IgD-negative memory B cell (primary cell): ENCODE measurements at regions not wholly inside any gene's neighbourhood (a gene's known extent, or its start where the extent isn't known, plus 50 kb on each side); places are given as distances from the start of the nearest gene placed in this dataset.

ENCODE experiments used
- H3K27ac Mint-ChIP-seq, 3 donors: one replicate each; pipeline ENCODE4 v1.8.0; 2020 to 2022; ENCODE audit warnings: mild to moderate bottlenecking in 3 of 3, mixed read lengths in 3 of 3, moderate library complexity in 1 of 3
- H3K27me3 Mint-ChIP-seq: one replicate; pipeline ENCODE4 v1.8.0; 2021; ENCODE audit warnings: mixed read lengths
- H3K36me3 Mint-ChIP-seq: one replicate; pipeline ENCODE4 v1.8.0; 2020; ENCODE audit warnings: mild to moderate bottlenecking, mixed read lengths
- H3K4me1 Mint-ChIP-seq, 3 donors: one replicate each; pipeline ENCODE4 v1.8.0; 2020 to 2022; ENCODE audit warnings: mixed read lengths in 3 of 3, mild to moderate bottlenecking in 1 of 3
- H3K4me3 Mint-ChIP-seq, 4 donors: one replicate each; pipeline ENCODE4 v1.8.0; 2020 to 2022; ENCODE audit warnings: mild to moderate bottlenecking in 4 of 4, mixed read lengths in 4 of 4, moderate library complexity in 3 of 4
- H3K9me3 Mint-ChIP-seq, 3 donors: one replicate each; pipeline ENCODE4 v1.8.0; 2020 to 2021; ENCODE audit warnings: mixed read lengths in 3 of 3, mild to moderate bottlenecking in 1 of 3

GRCh38 chr16:88290850-88291830 lies 91.6 kb upstream of the ZNF469 start:
- H3K27ac Mint-ChIP-seq: no peak overlapping the region

GRCh38 chr16:88292007-88292970 lies 90.5 kb upstream of the ZNF469 start:
- peaks cover 0 to 11% (median 7%) of the 10 kb centered on the region in 3 donors for H3K9me3 Mint-ChIP-seq
- no peak overlapping the region for H3K4me3 Mint-ChIP-seq
- peaks cover 2% of the 10 kb centered on the region for H3K27me3 Mint-ChIP-seq
- H3K27ac Mint-ChIP-seq: peak overlapping the region in 1 of 3 donors; percentile 54
- no peaks in the 10 kb centered on the region for H3K4me1 Mint-ChIP-seq
- no peaks in the 10 kb centered on the region for H3K36me3 Mint-ChIP-seq

More at GRCh38 chr16:88290850-88291830, 91.6 kb upstream of the ZNF469 start:
- peaks cover 2% of the 10 kb centered on the region for H3K27me3 Mint-ChIP-seq
- no peaks in the 10 kb centered on the region for H3K4me1 Mint-ChIP-seq
- no peaks in the 10 kb centered on the region for H3K36me3 Mint-ChIP-seq
- no peak overlapping the region for H3K4me3 Mint-ChIP-seq
- peaks cover 0 to 14% (median 5%) of the 10 kb centered on the region in 3 donors for H3K9me3 Mint-ChIP-seq

DNA sequence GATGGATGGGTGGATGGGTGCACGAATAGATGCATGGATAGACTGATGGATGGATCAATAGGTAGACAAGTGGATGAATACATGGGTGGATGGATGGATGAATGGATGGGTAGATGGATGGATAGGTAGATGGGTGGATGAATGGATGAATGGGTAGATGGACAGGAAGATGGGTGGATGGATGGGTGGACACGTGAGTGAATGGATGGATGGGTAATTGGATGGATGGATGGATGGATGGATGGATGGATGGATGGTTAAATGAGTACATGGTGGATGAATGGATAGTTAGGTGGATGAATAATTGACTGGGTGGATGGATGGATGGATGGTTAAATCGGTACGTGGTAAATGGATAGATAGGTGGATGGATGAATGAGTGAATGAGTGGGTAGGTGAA lies 89.7 kb upstream of the ZNF469 start:
- H3K27ac Mint-ChIP-seq: peak overlapping the region in 1 of 3 donors; percentile 54
- H3K4me1 Mint-ChIP-seq: no peaks in the 10 kb centered on the region
- H3K9me3 Mint-ChIP-seq: peaks cover 0 to 9% (median 7%) of the 10 kb centered on the region in 3 donors
- H3K27me3 Mint-ChIP-seq: peaks cover 4% of the 10 kb centered on the region
- no peak overlapping the region for H3K4me3 Mint-ChIP-seq
- H3K36me3 Mint-ChIP-seq: no peaks in the 10 kb centered on the region

DNA sequence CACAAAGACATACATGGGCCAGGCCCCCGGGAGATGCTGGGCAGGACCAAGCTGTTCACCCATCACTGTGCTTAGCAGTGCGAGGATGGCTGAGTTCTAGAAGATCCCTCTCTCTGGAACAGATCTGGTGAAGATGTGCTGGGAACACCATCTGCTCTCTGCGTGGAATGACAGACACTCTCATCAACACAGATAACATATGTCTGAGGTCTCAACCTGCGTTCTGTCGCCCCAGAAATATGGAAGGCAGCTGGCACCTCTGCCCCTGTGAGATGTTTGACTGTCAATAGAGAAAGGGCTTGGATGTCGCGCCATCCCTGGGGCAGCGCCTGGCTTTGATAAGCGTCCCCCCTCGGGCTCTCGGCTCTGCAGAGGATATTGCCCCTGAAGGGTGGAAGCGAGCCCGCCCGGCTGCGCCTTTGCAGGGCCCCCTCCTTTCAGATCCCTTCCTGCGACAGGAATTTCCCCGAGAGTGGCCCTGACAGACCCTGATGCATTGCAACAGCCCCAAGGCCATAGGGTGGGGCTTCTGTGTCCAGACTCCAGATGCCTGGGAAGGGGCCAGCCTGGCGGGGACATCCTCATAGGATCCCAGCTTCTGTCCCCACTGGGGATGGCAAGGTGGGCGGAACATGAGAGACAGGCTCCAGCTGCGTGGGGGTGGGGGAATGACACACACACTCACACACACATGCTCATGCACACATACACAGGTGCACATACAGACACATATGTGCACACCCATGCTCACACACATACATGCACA lies 86.9 kb upstream of the ZNF469 start:
- Mint-ChIP-seq H3K27ac (no peak overlapping the region), H3K27me3 (peaks cover 2% of the 10 kb centered on the region), H3K4me1 (no peaks in the 10 kb centered on the region), H3K36me3 (no peaks in the 10 kb centered on the region), H3K9me3 (peaks cover 0 to 7% (median 6%) of the 10 kb centered on the region in 3 donors), H3K4me3 (no peak overlapping the region)

DNA sequence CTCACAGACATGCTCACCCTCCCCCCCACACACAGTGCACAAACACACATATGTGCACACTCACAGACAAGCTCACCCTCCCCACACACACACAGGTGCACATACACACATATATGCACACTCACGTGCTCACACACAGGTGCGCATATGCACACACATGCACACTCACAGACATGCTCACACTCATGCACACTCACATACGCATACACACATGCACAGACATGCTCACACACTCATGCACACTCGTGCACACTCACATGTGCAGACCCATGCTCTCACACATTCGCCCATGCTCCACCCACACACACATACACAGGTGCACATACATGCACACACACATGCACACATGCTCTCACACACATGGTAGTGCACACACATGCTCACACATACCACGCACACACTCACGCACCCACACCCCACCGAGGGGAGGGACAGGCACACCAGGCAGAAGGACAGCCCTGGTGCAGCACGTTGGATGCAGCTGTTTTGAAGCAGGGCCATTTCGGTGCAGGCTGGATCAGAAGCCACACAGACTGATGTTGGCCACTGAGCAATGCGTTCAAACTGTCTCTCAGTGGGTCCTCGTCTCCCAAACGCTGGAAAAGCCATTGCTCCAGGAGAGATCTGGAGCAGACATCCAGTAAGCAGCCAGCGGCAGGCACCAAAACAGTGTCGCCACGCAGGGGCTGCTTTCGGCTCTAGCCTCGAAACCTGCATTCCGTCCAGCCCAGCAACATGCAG lies 86.2 kb upstream of the ZNF469 start:
- Mint-ChIP-seq H3K4me1 (no peaks in the 10 kb centered on the region), H3K4me3 (no peak overlapping the region), H3K9me3 (peaks cover 0 to 7% (median 6%) of the 10 kb centered on the region in 3 donors), H3K27me3 (peaks cover 2% of the 10 kb centered on the region), H3K36me3 (no peaks in the 10 kb centered on the region), H3K27ac (no peak overlapping the region)

DNA sequence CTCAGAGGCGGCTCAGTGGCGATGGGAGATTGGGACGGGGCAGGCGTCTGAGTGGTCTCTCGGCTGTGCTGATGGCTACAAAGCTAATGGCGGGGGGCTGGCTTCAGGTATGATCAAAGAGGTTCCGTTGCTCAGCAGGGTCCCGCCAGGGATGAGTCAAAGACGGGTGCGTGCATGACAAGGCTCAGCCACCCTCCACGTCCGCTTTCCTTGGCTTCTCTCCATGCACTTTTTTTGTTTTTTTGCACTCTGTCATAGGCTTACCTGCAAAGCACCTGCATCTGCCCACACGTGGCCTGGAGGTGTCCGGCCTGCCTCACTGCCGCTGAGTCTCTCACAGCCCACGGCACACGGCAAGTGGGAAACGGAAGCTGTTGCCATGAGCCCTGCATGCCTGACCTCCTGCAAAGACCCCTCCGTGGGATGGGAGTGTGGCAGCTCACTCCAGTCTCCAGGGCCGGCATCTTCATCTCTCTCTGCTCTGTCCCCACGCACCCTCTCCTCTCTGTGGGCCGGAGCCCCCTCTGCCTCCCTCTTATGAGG lies 85.5 kb upstream of the ZNF469 start:
- Mint-ChIP-seq H3K27ac (no peak overlapping the region), H3K27me3 (peaks cover 2% of the 10 kb centered on the region), H3K9me3 (peaks cover 0 to 7% (median 6%) of the 10 kb centered on the region in 3 donors), H3K36me3 (no peaks in the 10 kb centered on the region), H3K4me1 (no peaks in the 10 kb centered on the region), H3K4me3 (no peak overlapping the region)

GRCh38 chr16:88298181-88298832 lies 84.5 kb upstream of the ZNF469 start:
- Mint-ChIP-seq H3K27me3 (peaks cover 2% of the 10 kb centered on the region), H3K36me3 (no peaks in the 10 kb centered on the region), H3K4me1 (no peaks in the 10 kb centered on the region), H3K27ac (no peak overlapping the region), H3K4me3 (no peak overlapping the region), H3K9me3 (peaks cover 0 to 5% (median 2%) of the 10 kb centered on the region in 3 donors)

DNA sequence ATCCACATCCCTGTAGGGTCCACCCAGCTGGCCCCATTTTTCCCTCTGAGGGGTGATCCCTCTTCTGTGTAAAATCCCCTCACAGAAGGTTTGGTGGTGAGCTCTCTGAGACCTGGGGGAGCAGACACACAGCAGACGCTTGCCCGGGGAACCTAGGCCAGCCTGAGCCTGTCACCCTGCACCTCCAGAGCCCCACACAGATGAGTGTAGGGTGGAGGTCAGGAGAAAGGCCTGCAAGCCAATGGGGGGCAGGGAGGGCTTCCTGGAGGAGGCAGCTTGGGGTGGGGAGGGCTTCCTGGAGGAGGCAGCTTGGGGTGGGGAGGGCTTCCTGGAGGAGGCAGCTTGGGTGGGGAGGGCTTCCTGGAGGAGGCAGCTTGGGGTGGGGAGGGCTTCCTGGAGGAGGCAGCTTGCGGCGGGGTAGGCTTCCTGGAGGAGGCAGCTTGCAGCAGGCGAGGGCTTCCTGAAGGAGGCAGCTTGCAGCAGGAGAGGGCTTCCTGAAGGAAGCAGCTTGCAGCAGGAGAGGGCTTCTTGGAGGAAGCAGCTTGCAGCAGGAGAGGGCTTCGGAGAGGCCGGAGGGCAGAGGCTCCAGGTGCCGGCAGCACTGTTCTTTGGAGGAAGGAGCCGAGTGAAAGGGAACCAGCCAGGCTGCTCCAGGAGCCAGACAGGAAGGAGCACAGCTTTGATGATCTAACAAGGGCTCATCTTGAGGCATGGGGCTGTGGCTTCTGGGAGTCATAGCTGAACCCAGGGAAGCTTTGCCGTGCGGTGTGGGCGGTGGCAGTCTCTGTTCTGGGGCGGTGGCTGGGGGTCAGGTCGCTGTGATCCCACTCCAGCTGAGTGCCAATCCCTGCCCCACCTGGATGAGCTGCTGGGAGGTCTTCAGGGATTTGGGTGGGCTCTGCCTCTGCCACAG lies 83.7 kb upstream of the ZNF469 start:
- Mint-ChIP-seq H3K27me3 (peaks cover 2% of the 10 kb centered on the region), H3K9me3 (peaks cover 0 to 5% (median 2%) of the 10 kb centered on the region in 3 donors), H3K4me1 (no peaks in the 10 kb centered on the region), H3K36me3 (no peaks in the 10 kb centered on the region), H3K4me3 (no peak overlapping the region), H3K27ac (no peak overlapping the region)

DNA sequence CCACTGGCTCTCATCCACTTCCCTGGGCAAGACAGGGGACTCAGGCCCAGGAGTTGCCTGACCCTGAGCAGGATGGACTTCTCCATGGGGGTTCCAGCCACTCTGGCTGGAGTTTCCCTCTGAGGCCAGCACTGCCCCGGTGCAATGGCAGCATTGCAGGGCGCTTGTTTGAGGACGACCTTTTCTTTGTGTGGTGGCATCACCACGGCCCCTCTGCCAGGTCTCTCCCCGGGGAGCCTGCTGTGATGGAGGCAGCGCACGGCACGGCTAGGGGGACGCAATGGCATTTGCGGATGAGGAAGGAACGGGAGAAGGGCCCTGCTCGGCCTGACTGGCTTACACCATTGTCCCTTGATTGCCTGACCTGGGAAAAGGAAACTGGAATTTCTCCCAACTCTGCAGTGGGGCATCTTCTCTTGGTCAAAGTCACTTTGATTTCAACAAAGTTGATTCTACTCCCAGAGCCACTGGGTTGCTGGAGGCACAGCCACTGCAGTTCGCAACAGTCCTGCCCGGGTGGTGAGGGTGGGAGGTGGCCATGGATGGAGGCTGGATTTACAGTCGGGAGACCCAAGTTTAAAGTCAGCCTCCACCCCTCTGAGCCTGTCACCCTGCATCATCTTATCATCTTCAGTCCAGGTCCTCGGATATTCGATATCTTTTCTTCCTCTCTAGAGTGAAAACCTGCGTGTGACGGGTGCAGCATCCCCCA lies 82.9 kb upstream of the ZNF469 start:
- no peak overlapping the region for H3K4me3 Mint-ChIP-seq
- H3K36me3 Mint-ChIP-seq: no peaks in the 10 kb centered on the region
- peaks cover 2% of the 10 kb centered on the region for H3K27me3 Mint-ChIP-seq
- no peaks in the 10 kb centered on the region for H3K4me1 Mint-ChIP-seq
- peaks cover 0 to 2% (median 2%) of the 10 kb centered on the region in 3 donors for H3K9me3 Mint-ChIP-seq
- no peak overlapping the region for H3K27ac Mint-ChIP-seq

- H3K4me1 Mint-ChIP-seq: no peaks in the 10 kb centered on the region
- peaks cover 0 to 2% (median 2%) of the 10 kb centered on the region in 3 donors for H3K9me3 Mint-ChIP-seq
- peaks cover 2% of the 10 kb centered on the region for H3K27me3 Mint-ChIP-seq
- no peaks in the 10 kb centered on the region for H3K36me3 Mint-ChIP-seq
- no peak overlapping the region for H3K27ac Mint-ChIP-seq
- H3K4me3 Mint-ChIP-seq: peak overlapping the region in 1 of 4 donors; percentile 63
Measured at GRCh38 chr16:88300463-88300835, 82.3 kb upstream of the ZNF469 start.

- peaks cover 0 to 2% (median 0%) of the 10 kb centered on the region in 3 donors for H3K4me1 Mint-ChIP-seq
- peaks cover 3% of the 10 kb centered on the region for H3K36me3 Mint-ChIP-seq
- no peak overlapping the region for H3K4me3 Mint-ChIP-seq
- peaks cover 2% of the 10 kb centered on the region for H3K27me3 Mint-ChIP-seq
- peaks cover 0 to 4% (median 3%) of the 10 kb centered on the region in 3 donors for H3K9me3 Mint-ChIP-seq
- peak overlapping the region in 1 of 3 donors; percentile 85 for H3K27ac Mint-ChIP-seq
Measured at GRCh38 chr16:88301431-88301830, 81.3 kb upstream of the ZNF469 start.

- Mint-ChIP-seq H3K27ac (no peak overlapping the region), H3K4me3 (no peak overlapping the region), H3K27me3 (peaks cover 2% of the 10 kb centered on the region), H3K4me1 (peaks cover 0 to 2% (median 0%) of the 10 kb centered on the region in 3 donors), H3K9me3 (peaks cover 0 to 4% (median 1%) of the 10 kb centered on the region in 3 donors), H3K36me3 (peaks cover 3% of the 10 kb centered on the region)
Measured at GRCh38 chr16:88301886-88302285, 80.9 kb upstream of the ZNF469 start.
